ENCODE measurements at regions not wholly inside any gene's neighbourhood (a gene's known extent, or its start where the extent isn't known, plus 50 kb on each side); places are given as distances from the start of the nearest gene placed in this dataset.

DNA sequence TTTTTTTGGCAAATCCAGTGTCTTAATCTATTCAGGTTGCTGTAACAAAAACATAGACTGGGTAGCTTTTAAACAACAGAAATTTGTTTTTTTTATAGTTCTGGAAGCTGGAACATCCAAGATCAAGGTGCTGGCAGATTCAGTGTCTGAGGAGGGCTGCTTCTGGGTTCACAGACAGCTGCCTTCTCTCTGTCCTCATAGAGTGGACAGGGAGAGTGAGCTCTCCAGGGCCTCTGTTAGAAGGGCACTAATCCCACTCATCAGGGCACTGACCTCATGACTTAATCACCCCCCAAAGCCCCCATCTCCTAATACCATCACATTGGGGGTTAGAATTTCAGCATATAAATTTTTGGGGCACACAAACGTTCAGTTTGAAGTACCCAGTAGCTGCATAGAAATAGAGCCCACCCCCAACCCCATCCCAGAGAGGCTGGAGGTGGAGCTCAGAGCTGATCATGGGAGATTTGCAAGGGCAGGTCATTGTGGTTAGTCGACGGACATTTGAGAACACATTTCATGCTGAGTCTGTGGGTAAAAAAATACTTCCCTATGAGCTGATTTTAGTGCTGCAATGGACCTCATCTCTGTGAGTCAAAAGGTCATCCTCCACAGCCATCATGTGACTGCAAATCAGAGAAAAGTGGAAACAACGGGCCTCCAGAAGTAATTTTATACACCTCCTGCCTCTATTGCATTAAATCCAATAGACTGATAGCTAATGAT lies 203.1 kb upstream of the CADM1 start (continued):
- TF ChIP-seq, protein P1, sequence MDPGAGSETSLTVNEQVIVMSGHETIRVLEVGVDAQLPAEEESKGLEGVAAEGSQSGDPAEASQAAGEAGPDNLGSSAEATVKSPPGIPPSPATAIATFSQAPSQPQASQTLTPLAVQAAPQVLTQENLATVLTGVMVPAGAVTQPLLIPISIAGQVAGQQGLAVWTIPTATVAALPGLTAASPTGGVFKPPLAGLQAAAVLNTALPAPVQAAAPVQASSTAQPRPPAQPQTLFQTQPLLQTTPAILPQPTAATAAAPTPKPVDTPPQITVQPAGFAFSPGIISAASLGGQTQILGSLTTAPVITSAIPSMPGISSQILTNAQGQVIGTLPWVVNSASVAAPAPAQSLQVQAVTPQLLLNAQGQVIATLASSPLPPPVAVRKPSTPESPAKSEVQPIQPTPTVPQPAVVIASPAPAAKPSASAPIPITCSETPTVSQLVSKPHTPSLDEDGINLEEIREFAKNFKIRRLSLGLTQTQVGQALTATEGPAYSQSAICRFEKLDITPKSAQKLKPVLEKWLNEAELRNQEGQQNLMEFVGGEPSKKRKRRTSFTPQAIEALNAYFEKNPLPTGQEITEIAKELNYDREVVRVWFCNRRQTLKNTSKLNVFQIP (CRISPR knock-in tag; IDR thresholded peaks at IDR 0.05; ENCODE audit: borderline replicate concordance, low read depth), result no peak
- TF ChIP-seq PPARA (CRISPR knock-in tag; IDR thresholded peaks at IDR 0.05; ENCODE audit: borderline replicate concordance) (no peak), TCF4 (CRISPR knock-in tag; IDR thresholded peaks at IDR 0.05; ENCODE audit: borderline replicate concordance) (no peak), ZNF8 (CRISPR knock-in tag; IDR thresholded peaks at IDR 0.05) (no peak), BACH2 (CRISPR knock-in tag; IDR thresholded peaks at IDR 0.05; ENCODE audit: borderline replicate concordance) (no peak)

DNA sequence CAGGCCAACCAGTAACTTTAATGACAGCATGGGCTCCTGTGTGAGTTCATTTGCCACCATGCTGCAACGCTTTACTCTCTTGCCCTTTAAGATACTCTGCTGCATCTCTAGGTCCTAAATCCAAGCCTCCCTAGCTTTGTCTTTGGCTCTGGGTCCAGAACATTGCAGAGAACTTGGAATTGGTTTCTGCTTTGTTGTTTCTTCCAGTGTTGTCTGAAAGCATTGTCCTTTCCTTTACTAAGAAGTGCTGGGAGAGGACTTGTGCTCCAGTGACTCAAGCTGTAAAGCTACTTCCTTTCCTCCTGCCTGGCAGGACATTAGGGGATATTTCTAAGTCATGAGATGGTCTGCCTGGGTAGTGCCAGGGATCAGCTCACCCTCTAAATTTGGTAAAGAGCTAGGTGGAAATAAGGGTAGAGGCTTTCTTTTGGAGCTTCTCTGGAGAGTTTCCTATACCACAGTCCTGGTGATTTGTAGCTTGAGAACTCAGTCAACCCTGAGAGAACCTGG lies 202.5 kb upstream of the CADM1 start:
- ATAC-seq, result no peak
- TF ChIP-seq ZFP3 (CRISPR knock-in tag; IDR thresholded peaks at IDR 0.05), result no peak

DNA sequence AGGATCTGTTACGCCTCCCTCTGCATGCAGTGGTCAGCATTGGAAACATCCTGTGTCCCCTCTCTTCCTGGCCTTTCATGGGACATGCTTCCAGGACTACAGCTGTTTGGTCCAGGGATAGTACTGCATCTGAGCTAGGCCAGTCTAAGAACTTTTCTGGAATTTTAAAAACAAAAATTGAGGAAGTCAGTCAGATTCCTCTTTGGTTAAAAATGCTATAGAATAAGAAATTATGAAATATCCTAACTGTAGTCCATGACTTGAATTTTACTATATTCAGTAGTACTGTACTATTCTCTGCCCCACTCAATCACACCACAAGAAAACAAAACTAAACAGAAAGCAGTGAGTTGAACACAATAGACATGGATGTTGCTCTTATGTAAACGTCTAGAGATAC lies 201.0 kb upstream of the CADM1 start:
- TF ChIP-seq RARB (CRISPR knock-in tag; IDR thresholded peaks at IDR 0.05), result no peak
- TF ChIP-seq ZFP3 (CRISPR knock-in tag; IDR thresholded peaks at IDR 0.05), result no peak
- no peak for TF ChIP-seq TOX (CRISPR knock-in tag; IDR thresholded peaks at IDR 0.05; ENCODE audit: borderline replicate concordance)
- no peak for TF ChIP-seq ZNF8 (CRISPR knock-in tag; IDR thresholded peaks at IDR 0.05)
- TF ChIP-seq, protein P2, sequence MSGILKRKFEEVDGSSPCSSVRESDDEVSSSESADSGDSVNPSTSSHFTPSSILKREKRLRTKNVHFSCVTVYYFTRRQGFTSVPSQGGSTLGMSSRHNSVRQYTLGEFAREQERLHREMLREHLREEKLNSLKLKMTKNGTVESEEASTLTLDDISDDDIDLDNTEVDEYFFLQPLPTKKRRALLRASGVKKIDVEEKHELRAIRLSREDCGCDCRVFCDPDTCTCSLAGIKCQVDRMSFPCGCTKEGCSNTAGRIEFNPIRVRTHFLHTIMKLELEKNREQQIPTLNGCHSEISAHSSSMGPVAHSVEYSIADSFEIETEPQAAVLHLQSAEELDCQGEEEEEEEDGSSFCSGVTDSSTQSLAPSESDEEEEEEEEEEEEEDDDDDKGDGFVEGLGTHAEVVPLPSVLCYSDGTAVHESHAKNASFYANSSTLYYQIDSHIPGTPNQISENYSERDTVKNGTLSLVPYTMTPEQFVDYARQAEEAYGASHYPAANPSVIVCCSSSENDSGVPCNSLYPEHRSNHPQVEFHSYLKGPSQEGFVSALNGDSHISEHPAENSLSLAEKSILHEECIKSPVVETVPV (CRISPR knock-in tag; IDR thresholded peaks at IDR 0.05), result no peak
- no peak for TF ChIP-seq TCF4 (CRISPR knock-in tag; IDR thresholded peaks at IDR 0.05; ENCODE audit: borderline replicate concordance)
- TF ChIP-seq PPARA (CRISPR knock-in tag; IDR thresholded peaks at IDR 0.05; ENCODE audit: borderline replicate concordance), result no peak
- no peak for TF ChIP-seq BACH2 (CRISPR knock-in tag; IDR thresholded peaks at IDR 0.05; ENCODE audit: borderline replicate concordance)
- TF ChIP-seq, protein P3, sequence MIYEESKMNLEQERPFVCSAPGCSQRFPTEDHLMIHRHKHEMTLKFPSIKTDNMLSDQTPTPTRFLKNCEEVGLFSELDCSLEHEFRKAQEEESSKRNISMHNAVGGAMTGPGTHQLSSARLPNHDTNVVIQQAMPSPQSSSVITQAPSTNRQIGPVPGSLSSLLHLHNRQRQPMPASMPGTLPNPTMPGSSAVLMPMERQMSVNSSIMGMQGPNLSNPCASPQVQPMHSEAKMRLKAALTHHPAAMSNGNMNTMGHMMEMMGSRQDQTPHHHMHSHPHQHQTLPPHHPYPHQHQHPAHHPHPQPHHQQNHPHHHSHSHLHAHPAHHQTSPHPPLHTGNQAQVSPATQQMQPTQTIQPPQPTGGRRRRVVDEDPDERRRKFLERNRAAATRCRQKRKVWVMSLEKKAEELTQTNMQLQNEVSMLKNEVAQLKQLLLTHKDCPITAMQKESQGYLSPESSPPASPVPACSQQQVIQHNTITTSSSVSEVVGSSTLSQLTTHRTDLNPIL (CRISPR knock-in tag; IDR thresholded peaks at IDR 0.05; ENCODE audit: low read depth), result no peak
- no peak for TF ChIP-seq ZC3H10 (CRISPR knock-in tag; IDR thresholded peaks at IDR 0.05)
- no peak for ATAC-seq

DNA sequence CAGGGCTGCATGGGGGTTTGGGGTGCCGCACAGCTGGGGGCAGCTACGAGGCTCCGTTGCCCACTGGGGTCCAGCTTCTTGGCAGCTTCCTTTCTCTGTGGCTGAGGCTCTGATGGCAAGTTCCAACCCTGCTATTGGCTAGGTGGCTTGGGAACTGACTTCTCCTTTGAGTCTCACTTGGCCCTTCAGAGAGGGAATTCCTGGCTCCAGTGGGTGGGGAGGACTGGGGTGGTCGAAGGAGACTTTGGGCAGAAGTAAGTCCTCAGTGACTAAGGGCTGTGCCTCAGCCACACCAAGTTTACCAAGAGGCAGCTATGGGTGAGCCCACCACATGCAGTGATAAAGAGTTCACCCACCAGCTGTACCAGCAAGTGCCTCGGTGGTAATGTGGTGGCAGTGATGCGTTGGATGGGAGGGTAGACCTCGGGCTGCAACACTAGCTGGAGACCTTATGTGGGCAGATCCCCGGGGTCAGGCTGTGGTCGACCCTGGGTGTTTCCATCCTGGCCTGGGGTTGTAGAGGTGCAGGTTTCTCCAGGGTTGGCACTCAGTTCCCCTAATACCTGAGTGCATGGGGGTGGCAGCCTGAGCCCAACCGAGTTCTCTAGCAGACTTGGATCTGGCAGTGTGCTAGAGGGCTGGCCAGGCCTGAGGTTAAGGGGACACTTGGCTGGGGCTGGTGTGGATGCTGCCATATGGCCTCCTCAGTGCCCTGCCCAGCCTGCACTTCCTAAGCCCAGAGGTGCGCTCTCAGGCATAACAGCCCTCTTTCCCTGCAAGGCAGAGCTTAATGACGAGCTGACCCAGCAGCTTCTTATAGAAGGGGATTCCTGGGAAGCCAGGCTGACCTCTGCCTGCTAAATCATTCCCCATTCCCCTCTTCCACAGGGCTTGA lies 197.0 kb upstream of the CADM1 start:
- TF ChIP-seq ZNF70 (CRISPR knock-in tag; IDR thresholded peaks at IDR 0.05), result no peak
- TF ChIP-seq, protein P2 (CRISPR knock-in tag; IDR thresholded peaks at IDR 0.05), result no peak
- ATAC-seq, result no peak

DNA sequence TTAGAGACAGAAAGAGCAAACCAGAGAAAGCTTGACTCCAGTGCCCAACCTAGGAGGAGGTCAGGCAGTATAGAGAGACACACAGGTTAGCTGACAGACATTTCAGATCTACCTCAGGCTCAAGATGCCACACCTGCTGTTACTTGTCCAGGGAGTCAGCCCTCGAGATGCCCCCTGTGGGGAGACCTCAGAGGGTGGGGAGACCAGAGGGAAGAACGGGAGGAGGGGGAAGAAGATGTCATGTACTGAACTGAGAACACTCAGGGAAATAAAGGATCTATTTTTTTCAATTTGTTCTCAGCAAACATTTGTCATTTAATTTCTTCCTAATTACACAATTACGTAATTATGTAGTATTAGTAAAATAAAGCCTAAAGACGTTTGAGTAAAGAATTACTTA lies 196.3 kb upstream of the CADM1 start:
- no peak for ATAC-seq
- TF ChIP-seq ZC3H10 (CRISPR knock-in tag; IDR thresholded peaks at IDR 0.05) (no peak), TOX (CRISPR knock-in tag; IDR thresholded peaks at IDR 0.05; ENCODE audit: borderline replicate concordance) (no peak), GLIS3 (CRISPR knock-in tag; IDR thresholded peaks at IDR 0.05) (no peak), ESRRG (CRISPR knock-in tag; IDR thresholded peaks at IDR 0.05) (no peak)
- TF ChIP-seq, protein P2 (CRISPR knock-in tag; IDR thresholded peaks at IDR 0.05), result no peak
- TF ChIP-seq, protein P4, sequence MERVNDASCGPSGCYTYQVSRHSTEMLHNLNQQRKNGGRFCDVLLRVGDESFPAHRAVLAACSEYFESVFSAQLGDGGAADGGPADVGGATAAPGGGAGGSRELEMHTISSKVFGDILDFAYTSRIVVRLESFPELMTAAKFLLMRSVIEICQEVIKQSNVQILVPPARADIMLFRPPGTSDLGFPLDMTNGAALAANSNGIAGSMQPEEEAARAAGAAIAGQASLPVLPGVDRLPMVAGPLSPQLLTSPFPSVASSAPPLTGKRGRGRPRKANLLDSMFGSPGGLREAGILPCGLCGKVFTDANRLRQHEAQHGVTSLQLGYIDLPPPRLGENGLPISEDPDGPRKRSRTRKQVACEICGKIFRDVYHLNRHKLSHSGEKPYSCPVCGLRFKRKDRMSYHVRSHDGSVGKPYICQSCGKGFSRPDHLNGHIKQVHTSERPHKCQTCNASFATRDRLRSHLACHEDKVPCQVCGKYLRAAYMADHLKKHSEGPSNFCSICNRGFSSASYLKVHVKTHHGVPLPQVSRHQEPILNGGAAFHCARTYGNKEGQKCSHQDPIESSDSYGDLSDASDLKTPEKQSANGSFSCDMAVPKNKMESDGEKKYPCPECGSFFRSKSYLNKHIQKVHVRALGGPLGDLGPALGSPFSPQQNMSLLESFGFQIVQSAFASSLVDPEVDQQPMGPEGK (CRISPR knock-in tag; IDR thresholded peaks at IDR 0.05; ENCODE audit: borderline replicate concordance), result no peak
- TF ChIP-seq, protein P3 (CRISPR knock-in tag; IDR thresholded peaks at IDR 0.05; ENCODE audit: low read depth), result no peak
- TF ChIP-seq, protein P5, sequence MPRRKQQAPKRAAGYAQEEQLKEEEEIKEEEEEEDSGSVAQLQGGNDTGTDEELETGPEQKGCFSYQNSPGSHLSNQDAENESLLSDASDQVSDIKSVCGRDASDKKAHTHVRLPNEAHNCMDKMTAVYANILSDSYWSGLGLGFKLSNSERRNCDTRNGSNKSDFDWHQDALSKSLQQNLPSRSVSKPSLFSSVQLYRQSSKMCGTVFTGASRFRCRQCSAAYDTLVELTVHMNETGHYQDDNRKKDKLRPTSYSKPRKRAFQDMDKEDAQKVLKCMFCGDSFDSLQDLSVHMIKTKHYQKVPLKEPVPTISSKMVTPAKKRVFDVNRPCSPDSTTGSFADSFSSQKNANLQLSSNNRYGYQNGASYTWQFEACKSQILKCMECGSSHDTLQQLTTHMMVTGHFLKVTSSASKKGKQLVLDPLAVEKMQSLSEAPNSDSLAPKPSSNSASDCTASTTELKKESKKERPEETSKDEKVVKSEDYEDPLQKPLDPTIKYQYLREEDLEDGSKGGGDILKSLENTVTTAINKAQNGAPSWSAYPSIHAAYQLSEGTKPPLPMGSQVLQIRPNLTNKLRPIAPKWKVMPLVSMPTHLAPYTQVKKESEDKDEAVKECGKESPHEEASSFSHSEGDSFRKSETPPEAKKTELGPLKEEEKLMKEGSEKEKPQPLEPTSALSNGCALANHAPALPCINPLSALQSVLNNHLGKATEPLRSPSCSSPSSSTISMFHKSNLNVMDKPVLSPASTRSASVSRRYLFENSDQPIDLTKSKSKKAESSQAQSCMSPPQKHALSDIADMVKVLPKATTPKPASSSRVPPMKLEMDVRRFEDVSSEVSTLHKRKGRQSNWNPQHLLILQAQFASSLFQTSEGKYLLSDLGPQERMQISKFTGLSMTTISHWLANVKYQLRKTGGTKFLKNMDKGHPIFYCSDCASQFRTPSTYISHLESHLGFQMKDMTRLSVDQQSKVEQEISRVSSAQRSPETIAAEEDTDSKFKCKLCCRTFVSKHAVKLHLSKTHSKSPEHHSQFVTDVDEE (CRISPR knock-in tag; IDR thresholded peaks at IDR 0.05), result no peak
